Upper lobe of left lung (tissue), 4 donors: ENCODE measurements at regions not wholly inside any gene's neighbourhood (a gene's known extent, or its start where the extent isn't known, plus 50 kb on each side); places are given as distances from the start of the nearest gene placed in this dataset.
"Not testable (repeated sequence)": the region's sequence is repeated elsewhere in the genome, so short reads cannot be mapped to it uniquely, and the experiment has no call there.

Experiments used
- EP300 ChIP-seq, 4 donors: sonication (generic); formaldehyde crosslinking; IDR thresholded peaks; one replicate each; pipeline ENCODE4 v1.5.1; 2017; ENCODE audit warnings: antibody characterized with exemption in 4 of 4, control low read depth in 2 of 4
- POLR2A ChIP-seq, 4 donors: fragments of 450-650 bp; IDR thresholded peaks; one replicate each; pipeline ENCODE4 v1.5.1; 2016 to 2017; ENCODE audit warnings: antibody characterized with exemption in 4 of 4, mild to moderate bottlenecking in 2 of 4
- POLR2AphosphoS5 ChIP-seq, 2 donors: sonication (generic); formaldehyde crosslinking; IDR thresholded peaks; one replicate each; pipeline ENCODE4 v1.5.1; 2017; ENCODE audit warnings: antibody characterized with exemption in 2 of 2
- TF ChIP-seq, protein P1 (sequence below), 6 experiments: fragments of 450-650 bp in 4 of 6; fragments of 200-600 bp in 2 of 6; sonication (generic) in 2 of 6; IDR thresholded peaks; one replicate each; pipeline ENCODE4 v1.5.1; 2016 to 2019; ENCODE audit warnings: antibody characterized with exemption in 6 of 6

DNA sequence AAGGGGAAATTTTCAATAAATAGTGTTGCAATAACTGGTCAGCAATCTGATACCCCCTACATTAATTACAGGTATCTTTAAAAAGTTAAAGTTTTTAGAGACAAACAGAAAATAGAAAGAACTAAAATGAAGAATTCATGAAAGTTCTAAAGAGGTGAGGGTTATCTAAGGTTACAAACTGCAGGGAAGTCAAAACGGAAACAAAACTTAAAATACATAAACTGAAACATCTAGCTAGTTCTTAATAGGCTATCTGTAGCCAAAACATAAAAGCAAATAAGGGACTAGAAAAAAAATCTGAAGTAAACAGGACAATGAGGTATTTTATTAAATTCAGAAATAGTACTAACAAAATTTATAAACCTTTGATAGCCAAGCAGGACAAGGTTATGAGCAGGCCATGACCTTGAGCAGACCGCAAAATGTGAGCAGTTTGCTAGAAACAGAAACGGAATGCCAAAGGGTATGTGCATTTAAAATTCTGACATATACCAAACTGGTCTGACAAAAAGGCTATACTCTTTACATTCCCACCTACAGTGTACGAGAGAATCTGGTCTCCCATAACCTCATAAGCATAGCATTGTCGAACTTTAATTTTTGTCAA is 56.9 kb upstream of the SRRM3 start:
- TF ChIP-seq POLR2AphosphoS5, POLR2A, EP300 (IDR thresholded peaks at IDR 0.05): not testable (repeated sequence)
- TF ChIP-seq, protein P1, sequence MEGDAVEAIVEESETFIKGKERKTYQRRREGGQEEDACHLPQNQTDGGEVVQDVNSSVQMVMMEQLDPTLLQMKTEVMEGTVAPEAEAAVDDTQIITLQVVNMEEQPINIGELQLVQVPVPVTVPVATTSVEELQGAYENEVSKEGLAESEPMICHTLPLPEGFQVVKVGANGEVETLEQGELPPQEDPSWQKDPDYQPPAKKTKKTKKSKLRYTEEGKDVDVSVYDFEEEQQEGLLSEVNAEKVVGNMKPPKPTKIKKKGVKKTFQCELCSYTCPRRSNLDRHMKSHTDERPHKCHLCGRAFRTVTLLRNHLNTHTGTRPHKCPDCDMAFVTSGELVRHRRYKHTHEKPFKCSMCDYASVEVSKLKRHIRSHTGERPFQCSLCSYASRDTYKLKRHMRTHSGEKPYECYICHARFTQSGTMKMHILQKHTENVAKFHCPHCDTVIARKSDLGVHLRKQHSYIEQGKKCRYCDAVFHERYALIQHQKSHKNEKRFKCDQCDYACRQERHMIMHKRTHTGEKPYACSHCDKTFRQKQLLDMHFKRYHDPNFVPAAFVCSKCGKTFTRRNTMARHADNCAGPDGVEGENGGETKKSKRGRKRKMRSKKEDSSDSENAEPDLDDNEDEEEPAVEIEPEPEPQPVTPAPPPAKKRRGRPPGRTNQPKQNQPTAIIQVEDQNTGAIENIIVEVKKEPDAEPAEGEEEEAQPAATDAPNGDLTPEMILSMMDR (IDR thresholded peaks at IDR 0.05): not testable (repeated sequence)
